Left kidney (tissue), 1 donor: ENCODE measurements at regions not wholly inside any gene's neighbourhood (a gene's known extent, or its start where the extent isn't known, plus 50 kb on each side); places are given as distances from the start of the nearest gene placed in this dataset.
"Not testable (repeated sequence)": the region's sequence is repeated elsewhere in the genome, so short reads cannot be mapped to it uniquely, and the experiment has no call there.

Experiments
- DNase-seq: peaks from one replicate; pipeline ENCODE4 v3.0.0-alpha.2; 2013

DNA sequence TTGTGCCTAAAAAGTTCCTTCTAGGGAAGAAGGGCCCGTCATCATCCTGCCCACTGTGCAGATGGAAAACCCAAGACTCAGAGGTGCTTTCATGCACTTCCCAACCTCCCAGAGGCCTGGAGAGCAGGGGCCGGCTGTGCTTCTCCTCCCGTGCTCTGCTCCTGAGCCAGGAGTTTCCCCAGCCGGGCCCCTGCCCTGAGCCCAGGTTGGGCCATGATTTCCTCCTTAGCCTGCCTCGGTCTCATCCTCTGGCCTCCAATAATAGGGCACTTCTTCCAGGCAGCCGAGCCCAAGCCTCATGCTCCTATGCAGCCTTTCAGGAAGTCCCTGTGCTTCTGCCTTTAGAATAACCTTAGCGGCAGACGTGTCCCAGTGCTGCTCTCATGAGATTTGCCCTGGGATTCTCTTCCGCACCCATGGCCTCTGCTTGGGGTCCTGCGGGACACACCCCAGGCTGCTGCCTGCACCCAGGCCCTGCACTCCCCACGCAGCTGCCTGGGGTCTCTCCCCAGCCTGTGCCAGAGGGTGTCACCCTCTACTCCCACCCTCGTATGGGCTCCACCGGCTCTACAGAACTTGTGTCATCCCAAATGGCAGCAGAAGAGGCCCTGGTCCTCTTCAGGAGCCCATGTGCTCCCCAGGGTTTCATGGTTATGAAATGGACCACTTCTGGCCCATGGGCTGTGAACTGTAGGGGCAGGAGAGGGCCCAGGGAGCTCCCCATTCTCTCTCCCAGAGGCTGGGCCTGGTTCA, 359.3 kb downstream of the ADGRD1 start:
- no peak for DNase-seq

DNA sequence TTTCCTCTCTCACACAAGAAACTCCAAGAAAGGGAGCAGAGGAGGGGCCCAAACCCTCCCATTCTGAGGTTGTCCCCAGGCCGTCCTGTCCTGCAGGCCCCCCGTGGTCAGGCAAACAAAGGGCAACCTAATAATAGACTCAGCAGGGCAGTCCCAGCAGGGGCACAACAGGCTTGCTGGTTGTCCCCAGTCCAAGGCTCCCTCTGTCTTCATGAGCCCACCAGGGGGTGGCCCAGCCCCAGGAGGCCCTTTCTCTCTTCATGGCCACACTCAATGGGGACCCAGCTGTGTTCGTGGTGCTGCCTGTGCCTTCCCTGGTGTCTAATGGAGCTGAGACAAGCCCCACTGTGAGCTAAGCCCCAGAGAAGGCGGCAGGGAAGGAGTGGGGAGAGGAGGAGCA, 359.9 kb downstream of the ADGRD1 start:
- no peak for DNase-seq

DNA sequence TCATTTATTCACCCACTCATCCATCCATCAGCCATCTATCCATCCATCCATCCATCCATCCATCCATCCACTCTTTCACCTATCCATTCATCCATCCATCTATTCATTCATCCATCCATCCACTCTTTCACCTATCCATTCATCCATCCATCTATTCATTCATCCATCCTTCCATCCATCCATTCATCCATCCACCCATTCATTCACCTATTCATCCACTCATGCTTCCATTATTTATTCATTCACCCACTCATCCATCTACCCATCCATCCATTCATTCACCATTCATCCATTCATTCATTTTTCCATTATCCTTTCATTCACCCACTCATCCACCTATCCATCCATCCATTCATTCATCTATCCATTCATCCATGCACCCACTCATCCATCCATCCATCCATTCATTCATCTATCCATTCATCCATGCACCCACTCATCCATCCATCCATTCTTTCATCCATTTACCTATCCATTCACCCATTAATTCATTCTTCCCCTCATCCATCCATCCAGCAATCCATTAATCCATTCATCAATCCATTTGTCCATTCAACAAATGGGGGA, 360.9 kb downstream of the ADGRD1 start:
- DNase-seq, result no peak

GRCh38 chr12:131315601-131316000, 361.9 kb downstream of the ADGRD1 start:
- DNase-seq, result no peak

- DNase-seq, result no peak
Measured at GRCh38 chr12:131316388-131316787, 362.7 kb downstream of the ADGRD1 start.

GRCh38 chr12:131318045-131318685, 364.5 kb downstream of the ADGRD1 start:
- no peak for DNase-seq

DNA sequence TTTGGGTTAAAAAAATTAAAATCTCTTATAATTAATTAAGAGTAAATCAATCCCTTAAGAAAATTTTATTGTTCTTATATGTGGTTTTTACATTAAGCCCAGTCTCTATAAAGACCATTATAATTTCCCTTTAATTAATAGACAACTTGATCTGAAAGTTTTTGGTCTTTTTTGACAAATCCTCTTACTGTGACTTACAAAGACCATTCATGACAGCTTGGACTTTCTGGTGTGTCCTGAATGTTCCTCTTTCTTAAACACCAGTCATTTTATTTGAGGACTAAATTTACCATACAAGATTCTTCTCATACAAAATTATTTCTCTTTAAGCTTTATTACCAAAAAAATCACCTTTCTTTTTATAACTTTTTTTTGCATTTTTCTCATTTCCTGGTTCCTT, 368.3 kb downstream of the ADGRD1 start:
- no peak for DNase-seq

GRCh38 chr12:131322460-131322859, 368.8 kb downstream of the ADGRD1 start:
- DNase-seq, result not testable (repeated sequence)

GRCh38 chr12:131323879-131324278, 370.2 kb downstream of the ADGRD1 start:
- no peak for DNase-seq

DNA sequence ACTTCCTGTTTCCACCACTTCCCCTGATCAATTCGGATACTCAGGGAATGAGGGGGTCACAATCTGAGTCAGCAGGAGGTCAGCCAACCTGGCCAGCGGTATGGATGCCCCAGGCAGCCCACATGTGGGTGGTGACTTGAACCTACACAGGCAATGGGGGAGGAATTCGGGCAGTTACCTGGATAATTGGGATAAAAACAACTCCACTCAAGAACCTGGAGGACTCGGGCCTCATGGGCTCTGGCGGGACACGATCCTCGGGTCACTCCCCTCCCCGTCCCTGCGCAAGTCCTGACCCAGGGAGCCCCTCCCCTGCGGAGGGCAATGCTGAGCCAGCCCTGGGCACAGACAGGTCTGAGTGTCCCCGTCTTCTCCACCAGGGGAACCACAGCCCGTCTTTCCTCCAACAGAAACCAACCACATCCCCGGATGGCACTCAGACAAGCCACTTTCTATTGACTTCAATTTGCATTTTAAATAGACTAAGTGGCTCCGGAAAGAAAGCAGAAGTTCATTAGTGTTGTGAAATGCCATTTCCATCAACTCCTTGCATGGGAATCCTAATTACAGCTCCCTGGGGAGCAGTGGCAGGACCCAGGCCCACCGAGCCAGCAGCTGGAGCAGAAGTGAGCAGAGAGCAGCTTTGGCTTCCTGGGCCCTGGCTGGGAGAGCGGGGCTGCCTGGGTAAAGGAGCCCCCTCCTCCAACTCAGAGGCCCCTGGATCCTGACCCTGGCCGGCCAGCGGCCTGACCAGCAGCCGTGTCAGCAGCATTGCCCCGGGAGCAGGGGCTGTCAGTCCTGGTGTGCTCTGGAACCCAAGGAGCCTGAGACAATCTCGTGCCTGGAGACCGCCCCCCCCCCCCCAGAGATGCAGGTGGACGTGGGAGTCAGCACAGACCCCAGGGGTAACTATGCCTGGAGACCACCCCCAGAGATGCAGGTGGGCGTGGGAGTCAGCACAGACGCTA, 374.1 kb downstream of the ADGRD1 start:
- no peak for DNase-seq

- not testable (repeated sequence) for DNase-seq
Measured at GRCh38 chr12:131328861-131329845, 375.4 kb downstream of the ADGRD1 start.

- no peak for DNase-seq
Measured at GRCh38 chr12:131330106-131330815, 376.6 kb downstream of the ADGRD1 start.

- no peak for DNase-seq
Measured at GRCh38 chr12:131331148-131331750, 377.5 kb downstream of the ADGRD1 start.

- no peak for DNase-seq
Measured at GRCh38 chr12:131332224-131332623, 378.5 kb downstream of the ADGRD1 start.

DNA sequence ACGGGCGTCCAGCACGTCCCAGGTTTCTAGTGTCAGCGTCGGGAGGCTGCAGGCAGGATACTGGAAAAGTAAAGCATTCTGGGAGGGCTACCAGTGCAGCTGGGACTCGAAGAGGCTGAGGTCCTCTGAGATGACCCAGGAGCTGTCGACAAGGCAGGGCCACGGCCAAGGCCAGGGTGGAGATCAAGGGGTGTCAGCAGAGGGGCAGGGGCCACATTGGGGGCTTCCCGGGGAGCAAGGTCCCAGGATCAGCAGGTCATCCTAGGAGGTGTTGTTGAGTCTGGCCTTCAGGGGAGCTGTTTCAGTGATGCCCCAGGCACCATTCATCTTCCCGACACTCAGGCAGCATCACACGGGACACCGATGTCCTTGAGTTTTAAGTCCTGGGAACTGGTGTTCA, 377.8 kb upstream of the SFSWAP start:
- no peak for DNase-seq

- no peak for DNase-seq
Measured at GRCh38 chr12:131333621-131334440, 377.1 kb upstream of the SFSWAP start.

DNA sequence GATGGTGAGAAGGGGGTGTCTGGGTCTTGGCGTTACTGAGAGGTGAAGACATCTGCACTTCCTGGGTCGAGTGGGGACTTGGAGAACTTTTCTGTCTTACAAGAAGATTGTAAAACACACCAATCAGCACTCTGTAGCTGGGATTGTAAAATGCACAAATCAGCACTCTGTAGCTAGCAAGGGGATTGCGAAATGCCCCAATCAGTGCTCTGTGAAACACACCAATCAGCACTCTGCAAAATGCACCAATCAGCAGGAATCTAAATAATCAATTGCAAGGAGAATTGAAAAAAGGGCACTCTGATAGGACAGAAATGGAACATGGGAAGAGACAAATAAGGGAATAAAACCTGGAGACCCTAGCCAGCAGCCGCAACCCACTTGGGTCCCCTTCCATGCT, 376.1 kb upstream of the SFSWAP start:
- no peak for DNase-seq

- no peak for DNase-seq
Measured at GRCh38 chr12:131335456-131335855, 375.4 kb upstream of the SFSWAP start.

- DNase-seq, result not testable (repeated sequence)
Measured at GRCh38 chr12:131337861-131338260, 373.0 kb upstream of the SFSWAP start.
